ENCODE measurements at regions not wholly inside any gene's neighbourhood (a gene's known extent, or its start where the extent isn't known, plus 50 kb on each side); places are given as distances from the start of the nearest gene placed in this dataset.
A peak's percentile ranks its signal among the peaks of the same experiment; 100 is the strongest.

DNA sequence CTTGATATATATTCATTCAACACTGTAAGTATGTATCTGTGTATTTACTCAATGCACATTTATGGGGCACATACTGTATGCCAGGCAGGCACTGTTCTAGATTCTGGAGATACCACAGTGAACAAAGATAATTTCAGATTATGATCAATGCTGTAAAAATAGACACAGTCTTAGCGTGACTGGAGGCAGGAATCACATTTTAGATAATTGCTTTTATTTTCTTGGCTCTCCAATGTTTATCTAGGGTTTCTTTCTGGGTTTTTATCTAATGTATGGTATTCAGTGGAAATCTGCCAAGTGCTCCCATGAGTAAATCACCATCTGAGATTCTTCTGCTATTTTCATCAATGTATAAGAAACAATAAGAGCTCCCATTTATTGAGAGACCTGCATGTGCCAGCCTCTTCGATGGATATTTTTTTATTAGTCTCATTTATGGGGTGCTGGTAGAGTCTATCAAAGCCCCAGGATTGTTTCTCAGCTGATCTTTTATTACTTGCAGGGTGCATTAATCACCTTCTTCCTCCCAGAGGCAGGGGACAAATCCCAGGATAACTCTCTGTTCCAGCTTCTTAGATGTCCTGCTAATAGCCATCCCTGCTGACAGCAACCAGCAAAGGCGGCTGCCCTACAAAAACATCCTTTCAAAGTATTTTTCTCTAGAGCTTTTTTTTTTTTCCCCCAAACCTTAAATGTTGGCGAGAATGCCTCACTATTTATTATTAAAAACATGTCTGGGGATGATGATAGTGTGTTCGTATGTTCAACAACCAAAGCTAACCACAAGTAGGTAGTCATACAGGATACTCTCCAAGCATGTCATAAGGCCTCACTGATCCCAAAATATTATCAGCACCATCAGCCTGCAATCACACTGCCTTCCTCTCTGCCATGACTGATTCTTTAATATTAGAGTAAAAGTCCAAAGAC lies 331.0 kb upstream of the RASGRP1 start:
- no peaks in the 10 kb centered on the region for H3K27me3 Mint-ChIP-seq (ENCODE audit: unreplicated experiment)
- peak overlapping the region; percentile 78 for H3K27ac Mint-ChIP-seq (ENCODE audit: unreplicated experiment)
- no peak overlapping the region for H3K4me3 Mint-ChIP-seq (ENCODE audit: unreplicated experiment)
- peaks cover 60% of the 10 kb centered on the region for H3K4me1 Mint-ChIP-seq (ENCODE audit: unreplicated experiment)
- H3K9me3 Mint-ChIP-seq (ENCODE audit: unreplicated experiment), result peaks cover 6% of the 10 kb centered on the region
- DNase-seq (ENCODE audit: extremely low spot score, unreplicated experiment), result no peak
- TF ChIP-seq, protein P1, sequence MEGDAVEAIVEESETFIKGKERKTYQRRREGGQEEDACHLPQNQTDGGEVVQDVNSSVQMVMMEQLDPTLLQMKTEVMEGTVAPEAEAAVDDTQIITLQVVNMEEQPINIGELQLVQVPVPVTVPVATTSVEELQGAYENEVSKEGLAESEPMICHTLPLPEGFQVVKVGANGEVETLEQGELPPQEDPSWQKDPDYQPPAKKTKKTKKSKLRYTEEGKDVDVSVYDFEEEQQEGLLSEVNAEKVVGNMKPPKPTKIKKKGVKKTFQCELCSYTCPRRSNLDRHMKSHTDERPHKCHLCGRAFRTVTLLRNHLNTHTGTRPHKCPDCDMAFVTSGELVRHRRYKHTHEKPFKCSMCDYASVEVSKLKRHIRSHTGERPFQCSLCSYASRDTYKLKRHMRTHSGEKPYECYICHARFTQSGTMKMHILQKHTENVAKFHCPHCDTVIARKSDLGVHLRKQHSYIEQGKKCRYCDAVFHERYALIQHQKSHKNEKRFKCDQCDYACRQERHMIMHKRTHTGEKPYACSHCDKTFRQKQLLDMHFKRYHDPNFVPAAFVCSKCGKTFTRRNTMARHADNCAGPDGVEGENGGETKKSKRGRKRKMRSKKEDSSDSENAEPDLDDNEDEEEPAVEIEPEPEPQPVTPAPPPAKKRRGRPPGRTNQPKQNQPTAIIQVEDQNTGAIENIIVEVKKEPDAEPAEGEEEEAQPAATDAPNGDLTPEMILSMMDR (IDR thresholded peaks at IDR 0.05), result no peak
- H3K36me3 Mint-ChIP-seq (ENCODE audit: unreplicated experiment), result no peaks in the 10 kb centered on the region

DNA sequence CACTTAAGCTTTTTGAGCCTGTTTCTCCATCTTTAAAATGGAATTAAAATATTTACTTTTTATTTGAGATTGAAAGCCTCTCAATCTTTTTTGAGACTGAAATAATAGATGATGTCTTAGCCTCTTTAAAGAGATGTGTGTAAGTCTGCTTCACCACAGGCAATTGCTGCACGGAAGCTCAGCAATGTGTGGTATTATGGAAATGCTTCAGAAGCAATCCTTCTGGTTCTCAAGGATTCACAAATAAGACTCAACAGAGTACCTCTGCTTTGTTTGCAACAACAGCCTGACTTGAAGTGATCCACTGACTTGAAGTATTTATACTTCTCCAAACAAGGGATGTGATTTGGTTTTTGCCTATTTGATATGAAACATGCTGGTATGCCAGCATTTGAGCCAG lies 332.0 kb upstream of the RASGRP1 start:
- Mint-ChIP-seq H3K4me3 (ENCODE audit: unreplicated experiment) (no peak overlapping the region), H3K27ac (ENCODE audit: unreplicated experiment) (peak overlapping the region; percentile 78)

DNA sequence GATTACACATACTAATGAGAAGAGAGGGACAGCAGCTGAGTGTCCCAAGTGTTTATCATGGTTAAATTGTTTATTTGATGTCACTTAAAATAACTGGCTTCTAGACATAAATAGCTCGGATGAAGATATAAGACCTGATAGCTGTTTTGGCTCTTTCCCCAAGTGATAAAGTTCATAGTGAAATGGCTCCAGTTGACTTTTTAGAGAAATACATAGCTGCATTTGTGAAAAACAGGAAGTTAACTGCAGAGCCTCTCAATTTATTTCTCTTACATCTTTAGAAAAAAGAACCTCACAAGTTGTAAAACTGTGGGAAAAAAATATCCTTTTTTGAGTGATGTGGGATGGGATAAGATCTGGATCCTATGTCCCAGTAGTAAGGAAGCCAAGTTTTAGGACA lies 332.9 kb upstream of the RASGRP1 start:
- Mint-ChIP-seq H3K36me3 (ENCODE audit: unreplicated experiment) (no peaks in the 10 kb centered on the region), H3K4me1 (ENCODE audit: unreplicated experiment) (peaks cover 56% of the 10 kb centered on the region), H3K9me3 (ENCODE audit: unreplicated experiment) (peaks cover 6% of the 10 kb centered on the region), H3K4me3 (ENCODE audit: unreplicated experiment) (no peak overlapping the region), H3K27ac (ENCODE audit: unreplicated experiment) (no peak overlapping the region), H3K27me3 (ENCODE audit: unreplicated experiment) (no peaks in the 10 kb centered on the region)
- TF ChIP-seq, protein P1 (IDR thresholded peaks at IDR 0.05), result no peak
- no peak for DNase-seq (ENCODE audit: extremely low spot score, unreplicated experiment)

More for the DNA sequence above, 332.0 kb upstream of the RASGRP1 start:
- Mint-ChIP-seq H3K4me1 (ENCODE audit: unreplicated experiment) (peaks cover 60% of the 10 kb centered on the region), H3K36me3 (ENCODE audit: unreplicated experiment) (no peaks in the 10 kb centered on the region), H3K27me3 (ENCODE audit: unreplicated experiment) (no peaks in the 10 kb centered on the region), H3K9me3 (ENCODE audit: unreplicated experiment) (peaks cover 7% of the 10 kb centered on the region)
- no peak for DNase-seq (ENCODE audit: extremely low spot score, unreplicated experiment)
- TF ChIP-seq, protein P1 (IDR thresholded peaks at IDR 0.05), result no peak

DNA sequence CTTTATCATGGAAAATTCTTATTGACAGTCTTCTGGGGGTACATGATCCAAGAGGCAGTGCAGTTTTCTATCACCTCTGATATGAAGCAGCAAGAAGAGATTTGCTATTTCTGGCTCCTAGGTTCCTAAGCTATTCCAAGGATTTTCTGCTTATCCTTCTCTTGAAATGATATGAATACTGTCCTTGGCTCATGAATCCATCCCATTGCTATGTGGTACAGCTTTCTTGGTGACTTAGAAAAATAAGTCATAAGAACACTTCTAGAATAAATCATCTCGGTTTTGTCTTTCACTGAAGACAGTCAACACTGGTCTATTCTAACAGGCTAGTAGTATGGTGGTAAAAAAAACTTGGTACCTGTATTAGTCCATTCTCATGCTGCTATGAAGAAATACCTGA lies 333.6 kb upstream of the RASGRP1 start:
- peaks cover 49% of the 10 kb centered on the region for H3K4me1 Mint-ChIP-seq (ENCODE audit: unreplicated experiment)
- TF ChIP-seq, protein P1 (IDR thresholded peaks at IDR 0.05), result no peak
- no peak overlapping the region for H3K4me3 Mint-ChIP-seq (ENCODE audit: unreplicated experiment)
- no peak overlapping the region for H3K27ac Mint-ChIP-seq (ENCODE audit: unreplicated experiment)
- no peak for DNase-seq (ENCODE audit: extremely low spot score, unreplicated experiment)
- no peaks in the 10 kb centered on the region for H3K36me3 Mint-ChIP-seq (ENCODE audit: unreplicated experiment)
- H3K9me3 Mint-ChIP-seq (ENCODE audit: unreplicated experiment), result peaks cover 6% of the 10 kb centered on the region
- no peaks in the 10 kb centered on the region for H3K27me3 Mint-ChIP-seq (ENCODE audit: unreplicated experiment)

DNA sequence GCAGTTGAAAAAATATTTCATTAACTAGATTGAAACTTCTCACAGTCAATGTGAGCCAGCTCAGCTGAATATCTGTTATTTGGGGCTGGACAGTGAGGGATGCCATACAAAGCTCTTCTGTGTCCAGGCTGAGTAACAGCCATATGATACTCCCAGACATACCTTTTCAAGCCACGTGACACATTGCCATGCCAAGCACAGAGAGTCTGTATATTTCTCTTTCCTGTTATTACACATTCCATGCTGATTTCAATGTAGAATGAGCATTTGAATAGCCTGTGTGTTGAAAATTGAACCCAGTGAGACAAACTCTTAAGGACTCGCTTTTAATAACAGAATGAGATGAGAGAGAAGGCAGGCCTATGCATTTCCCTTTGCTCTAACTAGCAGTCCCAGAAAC lies 334.7 kb upstream of the RASGRP1 start:
- no peak for DNase-seq (ENCODE audit: extremely low spot score, unreplicated experiment)
- TF ChIP-seq, protein P1 (IDR thresholded peaks at IDR 0.05), result no peak
- peak overlapping the region; percentile 21 for H3K27ac Mint-ChIP-seq (ENCODE audit: unreplicated experiment)
- H3K36me3 Mint-ChIP-seq (ENCODE audit: unreplicated experiment), result no peaks in the 10 kb centered on the region
- no peaks in the 10 kb centered on the region for H3K27me3 Mint-ChIP-seq (ENCODE audit: unreplicated experiment)
- no peak overlapping the region for H3K4me3 Mint-ChIP-seq (ENCODE audit: unreplicated experiment)
- H3K4me1 Mint-ChIP-seq (ENCODE audit: unreplicated experiment), result peaks cover 39% of the 10 kb centered on the region
- peaks cover 6% of the 10 kb centered on the region for H3K9me3 Mint-ChIP-seq (ENCODE audit: unreplicated experiment)

All from osteocyte (in vitro differentiated cells).